PC-3 (cell line): ENCODE measurements at regions not wholly inside any gene's neighbourhood (a gene's known extent, or its start where the extent isn't known, plus 50 kb on each side); places are given as distances from the start of the nearest gene placed in this dataset.

Experiments used
- ATAC-seq: fragments of 200-7000 bp; cut with Tn5 transposase; 2 replicates; pipeline ENCODE4 v1.9.1; 2020; ENCODE audit warnings: mild to moderate bottlenecking, moderate library complexity
- BruUV-seq: library from RNA; stranded (reverse); fragments of 400-500 nt; replicated peaks from 2 replicates; lab custom pipeline; 2021; lab: Mats Ljungman, UMichigan
- CTCF ChIA-PET: fragments of 300-600 bp; sonication (Branson Sonifier 250); formaldehyde crosslinking; loops from one replicate; lab custom pipeline; 2022; ENCODE audit warnings: antibody characterized with exemption; lab: Charles Lee
- POLR2A ChIA-PET: fragments of 300-600 bp; sonication (Branson Sonifier 250); formaldehyde crosslinking; loops from one replicate; lab custom pipeline; 2022; ENCODE audit warnings: antibody characterized with exemption; ENCODE audit not compliant: unreplicated experiment; lab: Charles Lee
- DNase-seq: peaks from one replicate; pipeline ENCODE4 v3.0.0-alpha.2; 2015
- H2AFZ ChIP-seq: fragments of 300-600 bp; sonication (generic); 2 replicates; pipeline ENCODE4 v1.6.0; 2016; ENCODE audit warnings: antibody characterized with exemption, low read length
- H3F3A ChIP-seq: fragments of 300-600 bp; sonication (generic); one replicate; pipeline ENCODE4 v1.6.0; 2017; ENCODE audit warnings: antibody characterized with exemption, low read length, control low read depth, mild to moderate bottlenecking; ENCODE audit not compliant: unreplicated experiment
- H3K27ac ChIP-seq: fragments of 300-600 bp; sonication (generic); 2 replicates; pipeline ENCODE4 v1.5.1; 2016; ENCODE audit warnings: mild to moderate bottlenecking, low read length
- H3K27me3 ChIP-seq: fragments of 300-600 bp; sonication (generic); 2 replicates; pipeline ENCODE4 v1.6.1; 2016; ENCODE audit warnings: low read length, mixed read lengths
- H3K36me3 ChIP-seq: fragments of 300-600 bp; sonication (generic); 2 replicates; pipeline ENCODE4 v1.6.1; 2016; ENCODE audit warnings: low read depth, mixed run types, low read length, mixed read lengths
- H3K4me1 ChIP-seq: fragments of 300-600 bp; sonication (generic); 2 replicates; pipeline ENCODE4 v1.5.1; 2016; ENCODE audit warnings: low read length; ENCODE audit not compliant: insufficient read depth
- H3K4me2 ChIP-seq: fragments of 300-600 bp; sonication (generic); 2 replicates; pipeline ENCODE4 v1.6.0; 2016; ENCODE audit warnings: low read length
- H3K4me3 ChIP-seq: fragments of 300-600 bp; sonication (generic); 2 replicates; pipeline ENCODE4 v1.5.1; 2016; ENCODE audit warnings: mild to moderate bottlenecking, low read length, mixed read lengths
- H3K79me2 ChIP-seq: fragments of 300-600 bp; sonication (generic); 2 replicates; pipeline ENCODE4 v1.6.1; 2017; ENCODE audit warnings: low read length, mixed read lengths
- H3K9ac ChIP-seq: fragments of 300-600 bp; sonication (generic); 2 replicates; pipeline ENCODE4 v1.6.0; 2016; ENCODE audit warnings: mild to moderate bottlenecking, low read length
- H3K9me2 ChIP-seq: fragments of 300-600 bp; sonication (generic); replicated peaks from 2 replicates; pipeline ENCODE4 v1.6.1; 2016; ENCODE audit warnings: mixed run types, low read length, mixed read lengths
- H3K9me3 ChIP-seq: fragments of 300-600 bp; sonication (generic); 2 replicates; pipeline ENCODE4 v1.6.1; 2016; ENCODE audit warnings: low read length, mixed read lengths
- H4K20me1 ChIP-seq: fragments of 300-600 bp; sonication (generic); 2 replicates; pipeline ENCODE4 v1.6.1; 2016; ENCODE audit warnings: low read length, mixed read lengths
- EZH2 ChIP-seq: fragments of 300-600 bp; sonication (generic); IDR thresholded peaks from one replicate; pipeline ENCODE4 v1.6.1; 2017; ENCODE audit warnings: antibody characterized with exemption, mild to moderate bottlenecking, low read length; ENCODE audit not compliant: unreplicated experiment
- EZH2phosphoT487 ChIP-seq: fragments of 300-600 bp; sonication (generic); IDR thresholded peaks from 2 replicates; pipeline ENCODE4 v1.6.1; 2018; ENCODE audit warnings: mild to moderate bottlenecking, antibody characterized with exemption, low read length, borderline replicate concordance
- intact Hi-C: fragments of 100-400 bp; cut with micrococcal nuclease; formaldehyde crosslinking; loops from 2 replicates; pipeline ENCODE4 v1.9.0; 2023
- TF ChIP-seq, protein P1 (sequence below): fragments of 300-600 bp; sonication (generic); conservative IDR thresholded peaks from 2 replicates; pipeline ENCODE4 v1.5.1; 2017; ENCODE audit warnings: antibody characterized with exemption, low read depth, mild to moderate bottlenecking, low read length

- H4K20me1 ChIP-seq = no peaks in the 10 kb centered on the region
- no peak overlapping the region for H2AFZ ChIP-seq
- no peaks in the 10 kb centered on the region for H3K4me1 ChIP-seq
- H3K27me3 ChIP-seq = no peaks in the 10 kb centered on the region
- DNase-seq (no peak), ATAC-seq (no peak)
- TF ChIP-seq, protein P1, sequence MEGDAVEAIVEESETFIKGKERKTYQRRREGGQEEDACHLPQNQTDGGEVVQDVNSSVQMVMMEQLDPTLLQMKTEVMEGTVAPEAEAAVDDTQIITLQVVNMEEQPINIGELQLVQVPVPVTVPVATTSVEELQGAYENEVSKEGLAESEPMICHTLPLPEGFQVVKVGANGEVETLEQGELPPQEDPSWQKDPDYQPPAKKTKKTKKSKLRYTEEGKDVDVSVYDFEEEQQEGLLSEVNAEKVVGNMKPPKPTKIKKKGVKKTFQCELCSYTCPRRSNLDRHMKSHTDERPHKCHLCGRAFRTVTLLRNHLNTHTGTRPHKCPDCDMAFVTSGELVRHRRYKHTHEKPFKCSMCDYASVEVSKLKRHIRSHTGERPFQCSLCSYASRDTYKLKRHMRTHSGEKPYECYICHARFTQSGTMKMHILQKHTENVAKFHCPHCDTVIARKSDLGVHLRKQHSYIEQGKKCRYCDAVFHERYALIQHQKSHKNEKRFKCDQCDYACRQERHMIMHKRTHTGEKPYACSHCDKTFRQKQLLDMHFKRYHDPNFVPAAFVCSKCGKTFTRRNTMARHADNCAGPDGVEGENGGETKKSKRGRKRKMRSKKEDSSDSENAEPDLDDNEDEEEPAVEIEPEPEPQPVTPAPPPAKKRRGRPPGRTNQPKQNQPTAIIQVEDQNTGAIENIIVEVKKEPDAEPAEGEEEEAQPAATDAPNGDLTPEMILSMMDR = no peak
- TF ChIP-seq EZH2 = no peak
- no peak for TF ChIP-seq EZH2phosphoT487
- H3F3A ChIP-seq = no peaks in the 10 kb centered on the region
- POLR2A ChIA-PET = no interaction called here
- H3K79me2 ChIP-seq = no peaks in the 10 kb centered on the region
- no peak overlapping the region for H3K27ac ChIP-seq
- no peaks in the 10 kb centered on the region for H3K9me2 ChIP-seq
- H3K36me3 ChIP-seq = no peaks in the 10 kb centered on the region
- BruUV-seq = no TSS peak
- no peak overlapping the region for H3K4me2 ChIP-seq
- CTCF ChIA-PET = no interaction called here
- H3K4me3 ChIP-seq = no peak overlapping the region
- intact Hi-C loops = no loop called here
- no peak overlapping the region for H3K9ac ChIP-seq
- no peaks in the 10 kb centered on the region for H3K9me3 ChIP-seq
These were observed 115.4 kb upstream of the CNTLN start for GRCh38 chr9:17019398-17019797.

DNA sequence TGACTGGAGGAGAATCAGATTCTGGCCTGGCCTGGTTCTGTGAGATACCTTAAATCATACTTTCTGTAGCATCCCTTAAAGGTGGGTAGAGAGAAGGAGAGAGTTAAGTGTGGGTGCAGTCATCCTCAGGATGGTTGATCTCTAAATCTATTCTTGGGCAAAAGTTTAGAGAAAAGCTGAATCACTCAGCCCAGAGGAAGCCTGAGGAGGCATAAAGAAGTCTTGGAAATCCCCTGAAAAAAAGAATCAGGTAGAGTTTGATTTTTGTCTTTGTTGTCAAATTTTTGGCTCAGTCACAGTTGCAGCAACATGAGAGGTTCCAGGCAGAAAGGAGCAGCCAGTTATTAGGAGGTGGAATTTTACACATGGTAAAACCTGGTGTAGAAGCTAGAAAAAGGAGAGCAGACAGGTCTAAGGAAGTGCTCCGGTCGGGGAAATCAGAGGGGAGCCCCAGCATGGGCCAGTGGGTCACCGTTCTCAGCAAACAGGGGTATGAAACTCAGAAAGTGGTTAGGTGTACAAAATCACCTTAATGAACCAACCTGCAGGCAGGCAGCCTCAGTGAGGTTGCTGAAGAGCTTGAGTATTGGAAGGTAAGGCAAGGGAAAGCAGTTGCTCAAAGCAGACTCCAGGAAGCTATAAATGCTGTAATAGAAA is 116.2 kb upstream of the CNTLN start:
- ChIA-PET CTCF (no interaction called here), POLR2A (no interaction called here)
- TF ChIP-seq EZH2 = no peak
- TF ChIP-seq, protein P1 = no peak
- TF ChIP-seq EZH2phosphoT487 = no peak
- no peaks in the 10 kb centered on the region for H3K27me3 ChIP-seq
- no TSS peak for BruUV-seq
- H3K4me3 ChIP-seq = no peak overlapping the region
- H3K79me2 ChIP-seq = no peaks in the 10 kb centered on the region
- no peaks in the 10 kb centered on the region for H3K9me2 ChIP-seq
- no peaks in the 10 kb centered on the region for H4K20me1 ChIP-seq
- no peak overlapping the region for H3K9ac ChIP-seq
- no peaks in the 10 kb centered on the region for H3K36me3 ChIP-seq
- H3K4me1 ChIP-seq = no peaks in the 10 kb centered on the region
- H3K27ac ChIP-seq = no peak overlapping the region
- H3F3A ChIP-seq = no peaks in the 10 kb centered on the region
- no peak overlapping the region for H3K4me2 ChIP-seq
- intact Hi-C loops = no loop called here
- H3K9me3 ChIP-seq = no peaks in the 10 kb centered on the region
- DNase-seq (no peak), ATAC-seq (no peak)
- H2AFZ ChIP-seq = no peak overlapping the region

DNA sequence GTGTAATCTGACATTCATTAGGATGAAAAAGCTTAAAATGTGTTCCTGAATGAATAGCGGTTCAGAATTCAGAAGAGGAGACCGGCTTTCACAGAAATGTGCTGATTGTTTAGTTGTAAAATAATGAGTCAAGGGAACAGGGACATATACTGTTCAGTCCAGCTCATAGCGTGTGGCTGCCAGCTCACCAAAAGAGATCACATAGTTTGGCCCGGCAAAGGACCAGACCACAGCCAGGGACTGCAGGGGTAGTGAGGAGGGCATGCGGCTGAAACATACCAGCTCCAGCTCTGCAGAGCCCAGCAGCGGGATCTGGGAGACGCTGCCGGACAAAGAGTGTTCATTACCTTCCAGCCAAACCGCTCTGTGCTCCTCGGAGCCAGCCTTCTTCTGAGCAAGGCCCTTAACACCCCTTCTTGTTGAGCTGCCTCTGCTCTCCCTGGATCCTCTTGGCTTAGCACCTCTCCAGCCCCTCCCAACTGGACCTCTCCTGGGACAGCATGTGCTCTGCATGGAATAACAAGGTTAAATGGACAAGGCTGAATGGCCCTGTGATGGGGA is 116.8 kb upstream of the CNTLN start:
- ChIA-PET CTCF (no interaction called here), POLR2A (no interaction called here)
- H3K9me3 ChIP-seq = no peaks in the 10 kb centered on the region
- no peak overlapping the region for H3K27ac ChIP-seq
- no peaks in the 10 kb centered on the region for H3K9me2 ChIP-seq
- ATAC-seq (no peak), DNase-seq (no peak)
- no peak overlapping the region for H2AFZ ChIP-seq
- H3F3A ChIP-seq = no peaks in the 10 kb centered on the region
- no peaks in the 10 kb centered on the region for H3K79me2 ChIP-seq
- intact Hi-C loops = no loop called here
- H3K36me3 ChIP-seq = no peaks in the 10 kb centered on the region
- no peak overlapping the region for H3K9ac ChIP-seq
- H4K20me1 ChIP-seq = no peaks in the 10 kb centered on the region
- no peak overlapping the region for H3K4me2 ChIP-seq
- H3K4me1 ChIP-seq = no peaks in the 10 kb centered on the region
- TF ChIP-seq, protein P1 = no peak
- TF ChIP-seq EZH2phosphoT487 (no peak), EZH2 (no peak)
- no peak overlapping the region for H3K4me3 ChIP-seq
- no TSS peak for BruUV-seq
- H3K27me3 ChIP-seq = no peaks in the 10 kb centered on the region
